IMR-90 (cell line): ENCODE measurements at regions not wholly inside any gene's neighbourhood (a gene's known extent, or its start where the extent isn't known, plus 50 kb on each side); places are given as distances from the start of the nearest gene placed in this dataset.

Experiments used
- ATAC-seq: fragments of 200-7000 bp; cut with Tn5 transposase; 2 replicates; pipeline ENCODE4 v1.9.1; 2020; ENCODE audit warnings: low read depth, mild to moderate bottlenecking, moderate library complexity
- BruUV-seq: library from RNA; stranded (reverse); fragments of 400-500 nt; replicated peaks from 2 replicates; lab custom pipeline; 2021; lab: Mats Ljungman, UMichigan
- CTCF ChIA-PET: fragments of 300-600 bp; formaldehyde crosslinking; extraction: SDS; loops from one replicate; lab custom pipeline; 2021; ENCODE audit warnings: antibody characterized with exemption; lab: Yijun Ruan, JAX
- POLR2A ChIA-PET: fragments of 300-600 bp; sonication (Branson Sonifier 250); formaldehyde crosslinking; loops from one replicate; lab custom pipeline; 2022; ENCODE audit warnings: antibody characterized with exemption; ENCODE audit not compliant: unreplicated experiment; lab: Charles Lee
- DNase-seq: peaks from one replicate; pipeline ENCODE4 v3.0.0; 2013
- H2AFZ ChIP-seq: replicated peaks from 2 replicates; pipeline ENCODE3; 2013; ENCODE audit warnings: low read length, mild to moderate bottlenecking; ENCODE audit not compliant: poor library complexity
- H2AK5ac ChIP-seq: 2 replicates; pipeline ENCODE4 v1.6.1; 2013; ENCODE audit warnings: low read depth, low read length, inconsistent platforms
- H2AK9ac ChIP-seq: replicated peaks from 2 replicates; pipeline ENCODE3; 2013; ENCODE audit warnings: mild to moderate bottlenecking, low read depth, low read length, moderate library complexity; ENCODE audit not compliant: poor library complexity
- H2BK120ac ChIP-seq: 2 replicates; pipeline ENCODE4 v1.6.1; 2013; ENCODE audit warnings: low read depth, low read length, inconsistent platforms
- H2BK15ac ChIP-seq: 3 replicates; pipeline ENCODE4 v1.6.1; 2013; ENCODE audit warnings: low read depth, low read length, inconsistent platforms
- H2BK20ac ChIP-seq: 2 replicates; pipeline ENCODE4 v1.6.1; 2013; ENCODE audit warnings: low read depth, mild to moderate bottlenecking, inconsistent platforms, low read length, moderate library complexity
- H2BK5ac ChIP-seq: 2 replicates; pipeline ENCODE4 v1.6.1; 2013; ENCODE audit warnings: mild to moderate bottlenecking, low read depth, low read length, inconsistent platforms; ENCODE audit not compliant: poor library complexity, severe bottlenecking
- H3K14ac ChIP-seq: replicated peaks from 2 replicates; pipeline ENCODE4 v1.6.1; 2013; ENCODE audit warnings: low read depth, low read length, inconsistent platforms
- H3K18ac ChIP-seq: 2 replicates; pipeline ENCODE4 v1.6.1; 2013; ENCODE audit warnings: low read depth, low read length, control low read depth
- H3K23ac ChIP-seq: 2 replicates; pipeline ENCODE4 v1.6.1; 2013; ENCODE audit warnings: low read depth, low read length, inconsistent platforms
- H3K27ac ChIP-seq: 2 replicates; pipeline ENCODE4 v1.5.1; 2013; ENCODE audit warnings: mild to moderate bottlenecking, control low read depth, low read length; ENCODE audit not compliant: insufficient read depth
- H3K27me3 ChIP-seq: 2 replicates; pipeline ENCODE4 v1.6.1; 2013; ENCODE audit warnings: low read length; ENCODE audit not compliant: control insufficient read depth, insufficient read depth
- H3K36me3 ChIP-seq: 2 replicates; pipeline ENCODE4 v1.6.1; 2013; ENCODE audit warnings: low read length, mixed read lengths; ENCODE audit not compliant: control insufficient read depth, insufficient read depth
- H3K4ac ChIP-seq: 2 replicates; pipeline ENCODE4 v1.6.1; 2013; ENCODE audit warnings: low read depth, low read length, inconsistent platforms
- H3K4me1 ChIP-seq: 2 replicates; pipeline ENCODE4 v1.6.1; 2013; ENCODE audit warnings: low read length, mixed read lengths; ENCODE audit not compliant: control insufficient read depth, insufficient read depth
- H3K4me2 ChIP-seq: 2 replicates; pipeline ENCODE4 v1.6.1; 2013; ENCODE audit warnings: low read depth, mild to moderate bottlenecking, control low read depth, low read length, moderate library complexity
- H3K4me3 ChIP-seq: 2 replicates; pipeline ENCODE4 v1.5.1; 2013; ENCODE audit warnings: low read depth, mild to moderate bottlenecking, control low read depth, low read length, moderate library complexity; ENCODE audit not compliant: insufficient read depth
- H3K56ac ChIP-seq: 2 replicates; pipeline ENCODE4 v1.6.1; 2013; ENCODE audit warnings: low read length, inconsistent platforms; ENCODE audit not compliant: insufficient read depth; ENCODE audit errors: extremely low read depth
- H3K79me1 ChIP-seq, 2 experiments: 2 replicates each; pipeline ENCODE4 v1.6.1; 2013; ENCODE audit warnings: low read length in 2 of 2, inconsistent platforms in 1 of 2, low read depth in 1 of 2
- H3K9ac ChIP-seq: 2 replicates; pipeline ENCODE4 v1.6.1; 2013; ENCODE audit warnings: low read depth, low read length, control low read depth
- H3K9me1 ChIP-seq: 2 replicates; pipeline ENCODE4 v1.6.1; 2013; ENCODE audit warnings: low read length, inconsistent platforms; ENCODE audit not compliant: insufficient read depth
- H3K9me3 ChIP-seq: 2 replicates; pipeline ENCODE4 v1.6.1; 2013; ENCODE audit warnings: low read length; ENCODE audit not compliant: control insufficient read depth, insufficient read depth
- H4K20me1 ChIP-seq: 2 replicates; pipeline ENCODE4 v1.6.1; 2013; ENCODE audit warnings: low read length, inconsistent platforms; ENCODE audit not compliant: insufficient read depth
- H4K5ac ChIP-seq: 2 replicates; pipeline ENCODE4 v1.6.1; 2013; ENCODE audit warnings: mild to moderate bottlenecking, low read depth, low read length, control low read depth
- H4K8ac ChIP-seq, 2 experiments: 2 replicates each; pipeline ENCODE4 v1.6.1; 2013; ENCODE audit warnings: low read depth in 2 of 2, low read length in 2 of 2, control low read depth in 1 of 2, inconsistent platforms in 1 of 2
- H4K91ac ChIP-seq: 2 replicates; pipeline ENCODE4 v1.6.1; 2013; ENCODE audit warnings: low read depth, low read length, inconsistent platforms; ENCODE audit not compliant: insufficient read depth
- BHLHE40 ChIP-seq: fragments of 150-350 bp; IDR thresholded peaks from 2 replicates; pipeline ENCODE4 v1.6.1; 2016; ENCODE audit warnings: mild to moderate bottlenecking, low read depth, low read length
- CEBPB ChIP-seq: IDR thresholded peaks from 2 replicates; pipeline ENCODE4 v1.6.1; 2012; ENCODE audit warnings: low read depth, low read length, improper control_type of control experiment
- ELK1 ChIP-seq: fragments of 150-350 bp; IDR thresholded peaks from 2 replicates; pipeline ENCODE4 v1.6.1; 2016; ENCODE audit warnings: low read depth, mild to moderate bottlenecking, low read length, moderate library complexity, borderline replicate concordance
- MAZ ChIP-seq: IDR thresholded peaks from 2 replicates; pipeline ENCODE4 v1.6.1; 2012; ENCODE audit warnings: low read depth, mild to moderate bottlenecking, low read length, improper control_type of control experiment, moderate library complexity, borderline replicate concordance
- NFE2L2 ChIP-seq: fragments of 150-350 bp; IDR thresholded peaks from 2 replicates; pipeline ENCODE4 v1.6.1; 2016; ENCODE audit warnings: low read depth, mild to moderate bottlenecking, low read length
- RAD21 ChIP-seq: IDR thresholded peaks from 2 replicates; pipeline ENCODE4 v1.6.1; 2012; ENCODE audit warnings: low read length, improper control_type of control experiment
- RCOR1 ChIP-seq: IDR thresholded peaks from 2 replicates; pipeline ENCODE4 v1.6.1; 2012; ENCODE audit warnings: mild to moderate bottlenecking, low read length, improper control_type of control experiment; ENCODE audit not compliant: insufficient replicate concordance
- USF2 ChIP-seq: fragments of 150-350 bp; IDR thresholded peaks from 2 replicates; pipeline ENCODE4 v1.6.1; 2017; ENCODE audit warnings: mild to moderate bottlenecking, antibody characterized with exemption, low read length, low read depth
- WGBS, 2 experiments: methylation state at CpG; one replicate each; pipeline versions ENCODE4 v1.1.5 to v1.1.7; 2013; ENCODE audit warnings: missing lambda C conversion rate in 2 of 2; ENCODE audit not compliant: insufficient read length in 1 of 2; ENCODE audit errors: extremely low coverage in 2 of 2; 5-methylcytosine and 5-hydroxymethylcytosine counted together
- dilution Hi-C: fragments of 300-500 bp; cut with HindIII; formaldehyde crosslinking; loops from one replicate; pipeline ENCODE4 v1.14.3; 2018; ENCODE audit warnings: low sequenced_read_pairs; ENCODE audit not compliant: unreplicated experiment
- in situ Hi-C: fragments of 300-500 bp; cut with MboI; formaldehyde crosslinking; loops from 3 replicates; pipeline ENCODE4 v1.14.3; 2019; ENCODE audit warnings: low sequenced_read_pairs, inconsistent platforms, mixed read lengths
- intact Hi-C: fragments of 100-400 bp; cut with micrococcal nuclease; formaldehyde crosslinking; loops from 2 replicates; pipeline ENCODE4 v1.10.0; 2022

- Histone ChIP-seq H4K91ac (peak overlapping the region; percentile 58), H3K4ac (peak overlapping the region; percentile 82), H4K8ac (peak overlapping the region; percentile 61 to 64), H3K18ac (peak overlapping the region; percentile 27; the same call in 1 of the 2 replicates), H4K20me1 (no peaks in the 10 kb centered on the region), H2BK120ac (peak overlapping the region; percentile 86), H3K9ac (no peak overlapping the region), H2AFZ (peak overlapping the region; percentile 57), H2AK5ac (peak overlapping the region; percentile 93), H3K27me3 (no peaks in the 10 kb centered on the region), H3K36me3 (no peaks in the 10 kb centered on the region), H2BK5ac (peak overlapping the region; percentile 65), H3K79me1 (no peaks in the 10 kb centered on the region), H2BK20ac (peak overlapping the region; percentile 81), H3K9me3 (peaks cover 2% of the 10 kb centered on the region; the same call in 1 of the 2 replicates), H3K27ac (no peak overlapping the region), H2BK15ac (peak overlapping the region; percentile 92), H3K4me2 (no peak overlapping the region), H3K9me1 (peaks cover 7% of the 10 kb centered on the region), H2AK9ac (peak overlapping the region; percentile 68), H4K5ac (no peak overlapping the region), H3K4me1 (peaks cover 7% of the 10 kb centered on the region; the same call in 1 of the 2 replicates), H3K4me3 (no peak overlapping the region), H3K14ac (peak overlapping the region; percentile 84), H3K23ac (peak overlapping the region; percentile 52), H3K56ac (no peak overlapping the region; the same call in 1 of the 2 replicates)
- dilution Hi-C loops (no loop called here), intact Hi-C loops (no loop called here), in situ Hi-C loops (no loop called here)
- no TSS peak for BruUV-seq
- DNase-seq (no peak), ATAC-seq (no peak)
- TF ChIP-seq ELK1 (no peak), USF2 (no peak), RCOR1 (no peak), RAD21 (no peak), MAZ (no peak), NFE2L2 (no peak), BHLHE40 (no peak), CEBPB (no peak)
- POLR2A ChIA-PET = interaction anchor here (0.7 kb wide), 1 partner anchor 430 kb away, joined by 4 read pairs; no protein-coding TSS in a partner anchor
- no CpG with 5 or more reads among the region's 10 CpGs for whole genome bisulfite sequencing, 2 experiments
- CTCF ChIA-PET = interaction anchor here (0.5 to 1.1 kb wide), 3 partner anchors 12 to 146 kb away, joined by 3 read pairs; no protein-coding TSS in a partner anchor
Measured at GRCh38 chr2:67600222-67600871, 203.2 kb downstream of the ETAA1 start.
